Activated T-helper 2 cell treated with anti-CD3 and anti-CD28 coated beads, Interferon-gamma antibody, Interleukin-2, Interleukin-4, amounts not matched to agents 10 μg/mL and 5 μg/mL and 100 μg/mL, durations not matched to agents 14 hours and 24 hours and 36 hours (primary cell): ENCODE measurements at regions not wholly inside any gene's neighbourhood (a gene's known extent, or its start where the extent isn't known, plus 50 kb on each side); places are given as distances from the start of the nearest gene placed in this dataset.
"Not testable (repeated sequence)": the region's sequence is repeated elsewhere in the genome, so short reads cannot be mapped to it uniquely, and the experiment has no call there.

Experiments
- DNase-seq: peaks from one replicate; pipeline ENCODE4 v3.0.0; 2021; ENCODE audit warnings: low spot score
- H3K27ac Mint-ChIP-seq: one replicate; pipeline ENCODE4 v1.8.0; 2021; ENCODE audit warnings: mixed read lengths
- H3K27me3 Mint-ChIP-seq: one replicate; pipeline ENCODE4 v1.8.0; 2021; ENCODE audit warnings: low read depth, mixed read lengths
- H3K36me3 Mint-ChIP-seq: one replicate; pipeline ENCODE4 v1.8.0; 2021; ENCODE audit warnings: low read depth, mixed read lengths
- H3K4me1 Mint-ChIP-seq: one replicate; pipeline ENCODE4 v1.8.0; 2021; ENCODE audit warnings: low read depth, mixed read lengths
- H3K4me3 Mint-ChIP-seq: one replicate; pipeline ENCODE4 v1.8.0; 2021; ENCODE audit warnings: low read depth, mild to moderate bottlenecking, moderate library complexity, mixed read lengths
- H3K9me3 Mint-ChIP-seq: one replicate; pipeline ENCODE4 v1.8.0; 2021; ENCODE audit warnings: mixed read lengths
- intact Hi-C: fragments of 100-400 bp; cut with micrococcal nuclease; formaldehyde crosslinking; loops from one replicate; pipeline ENCODE4 v1.15.1; 2023

DNA sequence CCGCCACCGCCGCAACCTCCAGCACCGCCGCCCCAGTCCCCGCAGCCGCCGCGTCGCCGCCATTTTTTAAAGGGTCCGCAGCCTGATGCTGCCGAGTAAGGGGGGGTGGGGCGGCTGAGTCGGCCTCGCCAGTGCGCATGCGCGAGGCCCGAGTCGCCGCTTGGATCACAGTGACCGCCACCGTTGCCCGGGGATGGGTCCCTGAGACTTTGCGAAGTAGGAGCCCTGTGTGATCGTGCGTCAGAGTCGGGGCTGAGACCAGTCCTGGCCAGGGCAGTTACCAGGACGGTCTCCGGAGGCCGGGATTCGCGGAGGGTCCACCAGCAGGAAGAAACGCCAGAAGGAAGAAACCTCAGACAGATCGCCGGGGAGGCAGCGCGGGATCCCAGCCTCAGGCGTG is 1421.7 kb upstream of the PCDH10 start:
- DNase-seq, H3K27me3 Mint-ChIP-seq, H3K9me3 Mint-ChIP-seq, intact Hi-C loops, H3K36me3 Mint-ChIP-seq, H3K4me1 Mint-ChIP-seq: not testable (repeated sequence)
- Mint-ChIP-seq H3K27ac (peak overlapping the region; percentile 77), H3K4me3 (peak overlapping the region; percentile 84)

DNA sequence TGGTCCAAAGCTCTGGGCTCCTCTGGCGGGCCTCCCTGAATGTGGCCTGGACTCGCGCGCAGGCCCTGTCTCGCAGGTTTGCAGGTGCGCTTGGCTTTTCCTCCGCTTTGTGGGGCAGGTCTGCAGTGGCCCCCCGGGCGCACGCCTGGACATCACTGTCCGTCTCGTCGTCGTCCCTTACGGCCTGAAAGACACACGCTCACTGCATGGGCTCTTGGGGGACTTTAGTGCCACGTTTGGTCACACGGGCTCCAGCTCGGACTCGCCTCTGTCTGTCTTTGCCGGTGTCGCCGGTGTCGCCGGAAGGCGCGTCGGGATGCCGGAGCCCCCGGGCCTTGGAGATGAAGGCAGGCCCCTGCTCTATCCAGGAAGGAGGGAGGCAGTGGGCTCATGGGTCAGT is 1419.9 kb upstream of the PCDH10 start:
- intact Hi-C loops, H3K4me1 Mint-ChIP-seq, H3K9me3 Mint-ChIP-seq, DNase-seq, H3K4me3 Mint-ChIP-seq, H3K27me3 Mint-ChIP-seq, H3K36me3 Mint-ChIP-seq, H3K27ac Mint-ChIP-seq: not testable (repeated sequence)

DNA sequence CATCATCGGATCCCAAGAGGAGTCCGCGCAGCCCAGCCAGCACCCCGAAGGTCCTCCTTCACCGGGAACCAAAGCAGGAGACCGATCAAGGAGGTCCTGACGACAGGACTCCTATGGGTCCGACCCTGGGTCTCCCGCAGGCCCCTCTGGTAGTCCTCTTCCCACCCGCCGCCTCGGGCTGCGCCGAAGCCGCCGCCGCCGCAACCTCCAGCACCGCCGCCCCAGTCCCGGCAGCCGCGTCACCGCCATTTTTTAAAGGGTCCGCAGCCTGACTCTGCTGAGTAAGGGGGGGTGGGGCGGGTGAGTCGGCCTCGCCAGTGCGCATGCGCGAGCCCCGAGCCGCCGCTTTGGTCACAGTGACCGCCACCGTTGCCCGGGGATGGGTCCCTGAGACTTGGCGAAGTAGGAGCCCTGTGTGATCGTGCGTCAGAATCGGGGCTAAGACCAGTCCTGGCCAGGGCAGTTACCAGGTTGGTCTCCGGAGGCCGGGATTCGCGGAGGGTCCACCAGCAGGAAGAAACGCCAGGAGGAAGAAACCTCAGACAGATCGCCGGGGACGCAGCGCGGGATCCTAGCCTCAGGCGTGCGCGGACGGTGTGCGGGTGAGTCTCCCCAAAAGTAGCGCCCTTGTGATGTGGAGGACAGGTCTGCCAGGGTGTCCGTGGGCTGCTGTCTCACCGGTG is 1419.2 kb upstream of the PCDH10 start:
- H3K4me3 Mint-ChIP-seq, H3K27me3 Mint-ChIP-seq, H3K9me3 Mint-ChIP-seq, H3K36me3 Mint-ChIP-seq, H3K4me1 Mint-ChIP-seq, intact Hi-C loops, H3K27ac Mint-ChIP-seq, DNase-seq: not testable (repeated sequence)

DNA sequence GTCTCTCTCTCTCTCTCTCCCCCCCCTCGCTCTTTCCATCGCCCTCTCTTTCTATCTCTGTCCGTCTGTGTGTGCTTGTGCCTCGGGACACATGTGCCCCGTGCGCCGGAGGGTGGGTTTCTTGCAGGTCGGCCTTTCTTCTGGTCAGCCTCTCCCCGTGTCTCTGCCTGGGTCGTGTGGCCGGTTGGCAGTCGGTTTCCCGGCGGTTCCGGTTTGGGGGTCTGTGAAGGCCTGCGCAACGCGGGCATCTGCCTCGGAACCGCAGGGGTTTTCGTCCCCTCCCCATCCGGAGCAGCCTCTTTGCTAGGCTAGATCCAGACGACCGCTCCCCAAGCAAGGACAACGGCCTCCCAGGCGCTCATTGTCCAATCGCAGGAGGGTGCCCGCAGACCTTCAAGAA is 1418.5 kb upstream of the PCDH10 start:
- H3K4me3 Mint-ChIP-seq, intact Hi-C loops, H3K27ac Mint-ChIP-seq, DNase-seq, H3K9me3 Mint-ChIP-seq, H3K4me1 Mint-ChIP-seq, H3K27me3 Mint-ChIP-seq, H3K36me3 Mint-ChIP-seq: not testable (repeated sequence)

DNA sequence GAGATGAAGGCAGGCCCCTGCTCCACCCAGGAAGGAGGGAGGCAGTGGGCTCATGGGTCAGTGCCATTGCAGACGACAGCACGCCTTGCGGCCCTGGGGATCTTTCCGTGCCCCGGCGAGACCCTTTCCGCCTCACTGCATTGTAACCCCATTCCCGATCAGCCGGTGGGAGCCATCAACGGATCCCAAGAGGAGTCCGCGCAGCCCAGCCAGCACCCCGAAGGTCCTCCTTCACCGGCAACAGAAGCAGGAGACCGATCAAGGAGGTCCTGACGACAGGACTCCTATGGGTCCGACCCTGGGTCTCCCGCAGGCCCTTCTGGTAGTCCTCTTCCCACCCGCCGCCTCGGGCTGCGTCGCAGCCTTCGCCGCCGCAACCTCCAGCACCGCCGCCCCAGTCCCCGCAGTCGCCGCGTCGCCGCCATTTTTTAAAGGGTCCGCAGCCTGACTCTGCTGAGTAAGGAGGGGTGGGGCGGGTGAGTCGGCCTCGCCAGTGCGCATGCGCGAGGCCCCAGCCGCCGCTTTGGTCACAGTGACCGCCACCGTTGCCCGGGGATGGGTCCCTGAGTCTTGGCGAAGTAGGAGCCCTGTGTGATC is 1417.0 kb upstream of the PCDH10 start:
- H3K4me3 Mint-ChIP-seq, intact Hi-C loops, H3K9me3 Mint-ChIP-seq, H3K27ac Mint-ChIP-seq, H3K36me3 Mint-ChIP-seq, H3K4me1 Mint-ChIP-seq, H3K27me3 Mint-ChIP-seq, DNase-seq: not testable (repeated sequence)

DNA sequence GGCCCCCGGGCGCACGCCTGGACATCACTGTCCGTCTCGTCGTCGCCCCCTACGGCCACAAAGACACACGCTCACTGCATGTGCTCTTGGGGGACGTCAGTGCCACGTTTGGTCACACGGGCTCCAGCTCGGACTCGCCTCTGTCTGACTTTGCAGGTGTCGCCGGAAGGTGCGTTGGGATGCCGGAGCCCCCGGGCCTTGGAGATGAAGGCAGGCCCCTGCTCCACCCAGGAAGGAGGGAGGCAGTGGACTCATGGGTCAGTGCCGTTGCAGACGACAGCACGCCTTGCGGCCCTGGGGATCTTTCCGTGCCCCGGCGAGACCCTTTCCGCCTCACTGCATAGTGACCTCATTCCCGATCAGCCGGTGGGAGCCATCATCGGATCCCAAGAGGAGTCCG is 1414.8 kb upstream of the PCDH10 start:
- H3K4me1 Mint-ChIP-seq, H3K27ac Mint-ChIP-seq, H3K9me3 Mint-ChIP-seq, intact Hi-C loops, H3K27me3 Mint-ChIP-seq, H3K36me3 Mint-ChIP-seq, H3K4me3 Mint-ChIP-seq, DNase-seq: not testable (repeated sequence)

DNA sequence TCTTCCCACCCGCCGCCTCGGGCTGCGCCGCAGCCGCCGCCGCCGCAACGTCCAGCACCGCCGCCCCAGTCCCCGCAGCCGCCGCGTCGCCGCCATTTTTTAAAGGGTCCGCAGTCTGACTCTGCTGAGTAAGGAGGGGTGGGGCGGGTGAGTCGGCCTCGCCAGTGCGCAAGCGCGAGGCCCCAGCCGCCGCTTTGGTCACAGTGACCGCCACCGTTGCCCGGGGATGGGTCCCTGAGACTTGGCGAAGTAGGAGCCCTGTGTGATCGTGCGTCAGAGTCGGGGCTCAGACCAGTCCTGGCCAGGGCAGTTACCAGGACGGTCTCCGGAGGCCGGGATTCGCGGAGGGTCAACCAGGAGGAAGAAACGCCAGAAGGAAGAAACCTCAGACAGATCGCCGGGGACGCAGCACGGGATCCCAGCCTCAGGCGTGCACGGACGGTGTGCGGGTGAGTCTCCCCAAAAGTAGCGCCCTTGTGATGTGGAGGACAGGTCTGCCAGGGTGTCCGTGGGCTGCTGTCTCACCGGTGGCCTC is 1414.2 kb upstream of the PCDH10 start:
- H3K27ac Mint-ChIP-seq, H3K27me3 Mint-ChIP-seq, H3K4me1 Mint-ChIP-seq, H3K36me3 Mint-ChIP-seq, DNase-seq, intact Hi-C loops, H3K9me3 Mint-ChIP-seq, H3K4me3 Mint-ChIP-seq: not testable (repeated sequence)

DNA sequence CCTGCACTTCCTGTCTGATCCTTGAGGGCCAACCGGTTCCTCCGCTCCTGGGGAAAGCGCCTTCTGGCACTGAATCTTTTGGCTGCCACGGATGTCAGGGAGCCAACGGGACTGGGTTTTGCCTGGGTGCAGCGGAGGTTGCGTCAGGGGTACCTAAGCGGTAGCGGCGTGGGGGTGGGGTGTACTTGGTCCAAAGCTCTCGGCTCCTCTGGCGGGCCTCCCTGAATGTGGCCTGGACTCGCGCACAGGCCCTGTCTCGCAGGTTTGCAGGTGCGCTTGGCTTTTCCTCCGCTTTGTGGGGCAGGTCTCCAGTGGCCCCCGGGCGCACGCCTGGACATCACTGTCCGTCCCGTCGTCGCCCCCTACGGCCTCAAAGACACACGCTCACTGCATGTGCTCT is 1410.1 kb upstream of the PCDH10 start:
- H3K27me3 Mint-ChIP-seq, H3K4me1 Mint-ChIP-seq, DNase-seq, H3K4me3 Mint-ChIP-seq, intact Hi-C loops, H3K27ac Mint-ChIP-seq, H3K36me3 Mint-ChIP-seq, H3K9me3 Mint-ChIP-seq: not testable (repeated sequence)

DNA sequence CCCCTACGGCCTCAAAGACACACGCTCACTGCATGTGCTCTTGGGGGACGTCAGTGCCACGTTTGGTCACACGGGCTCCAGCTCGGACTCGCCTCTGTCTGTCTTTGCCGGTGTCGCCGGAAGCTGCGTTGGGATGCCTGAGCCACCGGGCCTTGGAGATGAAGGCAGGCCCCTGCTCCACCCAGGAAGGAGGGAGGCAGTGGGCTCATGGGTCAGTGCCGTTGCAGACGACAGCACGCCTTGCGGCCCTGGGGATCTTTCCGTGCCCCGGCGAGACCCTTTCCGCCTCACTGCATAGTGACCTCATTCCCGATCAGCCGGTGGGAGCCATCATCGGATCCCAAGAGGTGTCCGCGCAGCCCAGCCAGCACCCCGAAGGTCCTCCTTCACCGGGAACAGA is 1407.3 kb upstream of the PCDH10 start:
- H3K27ac Mint-ChIP-seq, H3K4me3 Mint-ChIP-seq, DNase-seq, intact Hi-C loops, H3K27me3 Mint-ChIP-seq, H3K4me1 Mint-ChIP-seq, H3K9me3 Mint-ChIP-seq, H3K36me3 Mint-ChIP-seq: not testable (repeated sequence)

DNA sequence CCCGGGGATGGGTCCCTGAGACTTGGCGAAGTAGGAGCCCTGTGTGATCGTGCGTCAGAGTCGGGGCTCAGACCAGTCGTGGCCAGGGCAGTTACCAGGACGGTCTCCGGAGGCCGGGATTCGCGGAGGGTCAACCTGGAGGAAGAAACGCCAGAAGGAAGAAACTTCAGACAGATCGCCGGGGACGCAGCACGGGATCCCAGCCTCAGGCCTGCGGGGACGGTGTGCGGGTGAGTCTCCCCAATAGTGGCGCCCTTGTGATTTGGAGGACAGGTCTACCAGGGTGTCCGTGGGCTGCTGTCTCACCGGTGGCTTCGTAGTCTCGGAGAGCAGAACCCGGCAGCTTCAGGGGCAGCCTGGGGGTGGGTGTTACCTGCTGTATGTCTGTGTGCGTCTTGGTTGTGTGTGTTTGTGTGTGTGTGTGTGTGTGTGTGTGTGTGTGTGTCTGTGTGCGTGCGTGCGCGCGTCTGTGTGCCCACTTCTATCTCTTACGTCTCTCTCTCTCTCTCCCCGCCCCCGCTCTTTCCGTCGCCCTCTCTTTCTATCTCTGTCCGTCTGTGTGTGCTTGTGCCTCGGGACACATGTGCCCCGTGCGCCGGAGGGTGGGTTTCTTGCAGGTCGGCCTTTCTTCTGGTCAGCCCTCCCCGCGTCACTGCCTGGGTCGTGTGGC is 1406.4 kb upstream of the PCDH10 start:
- H3K9me3 Mint-ChIP-seq, intact Hi-C loops, H3K27me3 Mint-ChIP-seq, H3K4me3 Mint-ChIP-seq, DNase-seq, H3K36me3 Mint-ChIP-seq, H3K27ac Mint-ChIP-seq, H3K4me1 Mint-ChIP-seq: not testable (repeated sequence)

DNA sequence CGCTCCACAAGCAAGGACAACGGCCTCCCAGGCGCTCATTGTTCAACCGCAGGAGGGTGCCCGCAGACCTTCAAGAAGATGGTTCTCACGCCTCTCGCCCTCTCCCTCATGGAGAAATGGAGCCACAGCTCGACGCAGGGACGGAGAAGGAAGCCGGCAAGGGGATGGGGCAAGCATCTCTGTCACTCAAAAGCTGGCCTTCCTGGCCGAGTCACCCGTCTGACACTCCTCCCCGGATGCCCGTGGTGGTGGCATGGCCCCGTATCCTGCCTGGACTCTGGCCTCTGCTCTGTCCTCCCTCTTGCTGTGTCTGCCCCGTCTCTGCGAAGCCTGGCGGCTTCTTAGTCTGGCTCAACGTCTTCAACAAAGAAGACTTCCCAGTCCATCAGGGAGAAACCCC is 1405.7 kb upstream of the PCDH10 start:
- H3K27ac Mint-ChIP-seq, H3K4me1 Mint-ChIP-seq, H3K27me3 Mint-ChIP-seq, H3K9me3 Mint-ChIP-seq, H3K36me3 Mint-ChIP-seq, H3K4me3 Mint-ChIP-seq, intact Hi-C loops, DNase-seq: not testable (repeated sequence)

DNA sequence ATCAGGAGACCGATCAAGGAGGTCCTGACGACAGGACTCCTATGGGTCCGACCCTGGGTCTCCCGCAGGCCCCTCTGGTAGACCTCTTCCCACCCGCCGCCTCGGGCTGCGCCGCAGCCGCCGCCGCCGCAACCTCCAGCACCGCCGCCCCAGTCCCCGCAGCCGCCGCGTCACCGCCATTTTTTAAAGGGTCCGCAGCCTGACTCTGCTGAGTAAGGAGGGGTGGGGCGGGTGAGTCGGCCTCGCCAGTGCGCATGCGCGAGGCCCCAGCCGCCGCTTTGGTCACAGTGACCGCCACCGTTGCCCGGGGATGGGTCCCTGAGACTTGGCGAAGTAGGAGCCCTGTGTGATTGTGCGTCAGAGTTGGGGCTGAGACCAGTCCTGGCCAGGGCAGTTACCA is 1401.9 kb upstream of the PCDH10 start:
- H3K36me3 Mint-ChIP-seq, H3K27ac Mint-ChIP-seq, H3K27me3 Mint-ChIP-seq, H3K9me3 Mint-ChIP-seq, DNase-seq, H3K4me3 Mint-ChIP-seq, H3K4me1 Mint-ChIP-seq, intact Hi-C loops: not testable (repeated sequence)

DNA sequence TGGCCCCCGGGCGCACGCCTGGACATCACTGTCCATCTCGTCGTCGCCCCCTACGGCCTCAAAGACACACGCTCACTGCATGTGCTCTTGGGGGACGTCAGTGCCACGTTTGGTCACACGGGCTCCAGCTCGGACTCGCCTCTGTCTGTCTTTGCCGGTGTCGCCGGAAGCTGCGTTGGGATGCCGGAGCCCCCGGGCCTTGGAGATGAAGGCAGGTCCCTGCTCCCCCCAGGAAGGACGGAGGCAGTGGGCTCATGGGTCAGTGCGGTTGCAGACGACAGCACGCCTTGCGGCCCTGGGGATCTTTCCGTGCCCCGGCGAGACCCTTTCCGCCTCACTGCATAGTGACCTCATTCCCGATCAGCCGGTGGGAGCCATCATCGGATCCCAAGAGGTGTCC is 1399.9 kb upstream of the PCDH10 start:
- H3K4me1 Mint-ChIP-seq, H3K27ac Mint-ChIP-seq, intact Hi-C loops, DNase-seq, H3K9me3 Mint-ChIP-seq, H3K4me3 Mint-ChIP-seq, H3K36me3 Mint-ChIP-seq, H3K27me3 Mint-ChIP-seq: not testable (repeated sequence)
